Stimulated activated CD4-positive, alpha-beta T cell treated with anti-CD3 and anti-CD28 coated beads, Interleukin-15, amount 100 ng/mL, for 24 hours (primary cell): ENCODE measurements at regions not wholly inside any gene's neighbourhood (a gene's known extent, or its start where the extent isn't known, plus 50 kb on each side); places are given as distances from the start of the nearest gene placed in this dataset.
"Not testable (repeated sequence)": the region's sequence is repeated elsewhere in the genome, so short reads cannot be mapped to it uniquely, and the experiment has no call there.

Source experiments
- DNase-seq: peaks from one replicate; pipeline ENCODE4 v3.0.0-alpha.2; 2020

DNA sequence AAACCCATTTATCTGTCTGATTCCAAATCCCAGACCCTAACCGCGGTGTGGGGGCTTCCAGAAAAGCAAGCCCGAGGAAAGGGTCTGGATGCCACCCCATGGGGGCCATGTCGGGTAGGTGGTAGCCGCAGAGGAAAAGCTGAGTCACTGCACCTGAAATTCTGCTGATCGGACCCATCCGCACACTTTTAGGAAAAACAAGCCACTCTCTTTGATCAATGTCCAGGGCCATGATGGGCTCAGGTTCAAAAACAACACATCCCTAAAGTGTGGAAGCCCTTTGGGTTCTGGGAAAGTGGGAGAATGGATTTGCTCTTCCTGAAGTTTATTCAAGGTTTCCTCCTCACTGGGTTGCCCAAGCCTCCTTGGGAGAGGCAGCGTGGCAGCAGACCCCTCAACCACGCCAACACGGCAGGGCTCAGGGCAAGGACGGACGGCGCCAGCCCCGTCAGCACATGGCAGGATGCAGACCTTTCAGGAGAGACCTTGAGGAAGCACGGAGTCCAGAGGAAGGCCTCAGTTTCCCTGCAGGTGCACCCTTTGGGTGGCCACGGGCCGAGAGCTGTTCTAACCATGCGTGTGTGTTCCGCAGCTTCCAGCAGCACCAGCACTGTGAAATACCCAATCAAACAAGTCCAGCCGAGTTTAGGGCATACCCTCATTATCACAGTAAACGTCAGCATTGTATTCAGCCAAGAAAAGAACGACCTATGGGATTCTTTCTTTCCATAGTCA is 367.0 kb downstream of the FOXL1 start:
- DNase-seq: no peak

DNA sequence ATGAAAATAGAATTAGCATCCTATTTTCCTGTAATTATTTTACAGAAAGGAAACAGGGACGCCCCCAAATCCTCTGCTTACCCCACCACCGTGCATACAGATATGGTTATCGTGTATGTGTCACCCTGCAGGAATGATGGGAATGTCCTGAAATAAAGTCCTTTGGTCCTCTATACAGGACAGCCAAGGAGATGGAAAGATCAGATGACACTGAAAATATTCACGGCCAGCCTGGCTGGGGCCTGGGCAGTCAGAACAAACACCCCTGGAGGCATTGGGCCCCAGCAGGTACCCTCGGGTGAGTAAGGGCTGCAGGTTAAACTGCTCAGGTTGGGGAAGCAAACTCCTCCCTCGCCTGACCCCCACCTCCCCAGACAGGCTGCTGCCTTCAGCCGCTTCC is 368.0 kb downstream of the FOXL1 start:
- no peak for DNase-seq

DNA sequence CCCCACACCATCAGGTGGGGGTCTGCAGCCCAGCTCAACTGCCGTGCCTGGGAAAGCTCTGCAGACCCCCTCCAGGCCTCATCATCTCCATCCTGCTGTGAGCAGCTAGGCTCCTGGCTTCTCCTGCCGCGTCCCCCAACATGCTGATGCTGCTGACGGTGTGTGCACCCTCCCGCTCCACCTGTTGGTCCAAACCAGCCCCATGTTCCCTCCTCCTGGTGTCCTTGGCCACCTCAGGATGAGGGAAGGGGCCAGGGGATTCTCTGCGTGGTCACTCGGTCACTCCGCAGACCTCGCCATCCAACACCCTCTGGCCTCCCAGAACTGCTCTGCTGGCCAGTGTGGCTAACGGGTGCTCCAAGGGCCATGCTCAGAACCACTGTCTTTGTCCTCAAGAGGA is 368.6 kb downstream of the FOXL1 start:
- DNase-seq: no peak

DNA sequence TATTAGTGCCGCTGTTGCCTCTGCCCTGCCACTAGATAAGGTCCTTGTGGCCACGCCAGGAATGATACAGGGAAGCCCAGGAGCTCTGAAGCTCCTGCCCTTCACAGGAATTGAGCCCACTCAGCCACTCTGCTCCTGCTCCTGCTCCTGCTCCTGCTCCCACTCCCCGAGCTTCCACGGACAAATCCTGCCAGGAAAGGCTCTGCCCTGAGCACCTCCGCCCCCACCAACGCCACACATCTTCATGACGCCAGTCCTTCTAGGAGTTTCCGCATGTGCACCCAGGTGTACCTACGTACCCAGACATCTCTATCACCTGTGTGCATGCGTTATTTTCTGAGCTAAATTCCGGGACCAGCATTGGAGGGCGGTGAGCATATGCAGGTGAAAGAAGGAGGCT is 369.1 kb downstream of the C16orf95 start:
- no peak for DNase-seq

DNA sequence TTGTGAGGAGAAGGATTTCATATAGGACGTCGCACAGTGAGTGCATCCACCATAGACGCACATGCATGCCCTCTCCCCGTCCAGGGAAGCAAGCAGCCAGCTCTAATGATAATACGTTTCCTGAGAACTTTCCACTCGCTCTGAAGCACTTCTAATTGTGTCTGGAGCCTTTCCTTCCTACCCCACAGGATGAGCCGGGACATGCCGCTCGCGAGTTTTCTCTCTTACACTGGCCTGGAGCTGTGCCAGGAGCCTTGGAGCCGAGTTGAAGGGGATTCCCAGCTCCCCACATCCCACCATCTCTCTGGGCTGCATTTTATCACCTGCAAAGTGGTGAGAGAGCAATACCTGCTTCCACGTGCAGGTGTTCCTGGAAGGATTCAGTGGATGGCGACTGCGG is 368.1 kb downstream of the C16orf95 start:
- no peak for DNase-seq

DNA sequence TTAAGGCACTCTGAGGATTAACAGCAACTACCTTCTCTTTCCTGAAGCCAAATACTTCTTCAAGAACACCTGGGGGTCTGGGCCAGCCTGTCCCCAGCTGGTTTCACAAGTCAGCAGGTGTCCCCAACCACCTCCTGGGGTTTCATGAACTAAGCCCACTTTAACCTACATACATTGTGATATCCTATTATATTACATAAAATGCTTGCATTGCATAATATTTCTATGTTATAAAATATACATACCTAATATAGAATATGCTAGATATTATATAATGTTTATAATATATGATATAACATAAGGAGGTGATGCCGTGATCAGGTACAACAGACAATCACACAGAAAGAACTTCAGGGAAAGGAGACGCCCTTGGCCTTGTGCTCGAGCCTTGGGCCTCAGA is 367.6 kb downstream of the C16orf95 start:
- DNase-seq: no peak

DNA sequence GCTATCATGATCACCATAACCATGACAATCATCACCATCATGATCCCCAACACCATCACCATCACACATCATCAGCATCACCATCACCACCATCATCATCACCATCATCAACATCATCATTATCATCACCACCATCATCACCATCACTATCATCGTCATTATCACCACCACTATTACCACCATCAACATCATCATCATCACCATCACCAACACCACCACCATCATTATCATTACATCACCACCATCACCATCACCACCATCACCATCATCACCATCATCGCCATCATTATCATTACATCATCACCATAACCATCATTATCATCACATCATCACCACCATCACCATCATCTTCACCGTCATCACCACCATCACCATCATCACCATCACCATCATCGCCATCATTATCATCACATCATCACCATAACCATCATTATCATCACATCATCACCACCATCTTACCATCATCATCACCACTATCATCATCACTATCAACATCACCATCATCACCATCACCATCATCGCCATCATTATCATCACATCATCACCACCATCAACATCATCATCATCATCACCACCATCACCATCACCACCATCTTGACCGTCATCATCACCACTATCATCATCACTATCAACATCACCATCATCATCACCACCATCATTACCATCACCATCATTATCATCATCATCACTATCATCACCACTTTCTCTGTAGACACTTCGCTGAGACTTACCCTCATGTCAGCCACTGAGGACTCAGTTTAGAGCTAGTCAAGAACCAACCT is 366.0 kb downstream of the C16orf95 start:
- no peak for DNase-seq

DNA sequence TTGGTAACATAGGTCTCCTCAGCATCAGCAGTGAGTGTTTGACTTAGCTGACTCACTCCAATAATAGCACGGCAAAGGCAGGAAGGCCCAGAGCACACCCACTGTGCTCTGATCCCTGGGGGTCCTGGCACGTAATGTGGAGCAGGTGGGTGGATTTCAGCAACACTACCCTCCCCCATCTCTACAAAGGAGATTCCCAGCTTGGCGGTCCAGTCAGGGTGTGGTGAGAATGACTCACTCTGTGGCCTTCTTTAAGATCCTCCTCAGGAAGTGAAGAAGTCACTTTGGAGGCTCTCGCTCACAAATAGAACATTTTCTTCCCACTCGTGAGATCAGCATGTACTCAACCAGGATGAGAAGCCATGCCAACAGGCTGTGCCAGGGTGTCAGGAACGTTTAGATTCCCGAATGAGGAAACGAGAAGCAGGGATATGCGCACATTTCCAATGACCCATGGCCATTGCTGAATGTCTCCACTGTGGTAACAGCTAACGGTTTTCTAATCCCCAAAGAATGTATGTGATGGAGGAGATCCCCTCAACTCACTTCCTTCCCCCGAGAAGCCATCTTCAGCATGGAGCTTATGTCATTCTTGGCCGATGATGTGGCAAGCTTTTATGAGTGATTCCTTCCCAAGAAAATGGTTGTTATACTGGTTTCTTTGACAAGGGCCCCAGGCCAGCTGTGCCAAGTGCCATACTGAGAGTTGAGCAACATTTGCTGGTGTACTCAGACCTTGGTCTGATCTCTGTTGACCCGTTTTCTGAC is 365.2 kb downstream of the C16orf95 start:
- DNase-seq: no peak

DNA sequence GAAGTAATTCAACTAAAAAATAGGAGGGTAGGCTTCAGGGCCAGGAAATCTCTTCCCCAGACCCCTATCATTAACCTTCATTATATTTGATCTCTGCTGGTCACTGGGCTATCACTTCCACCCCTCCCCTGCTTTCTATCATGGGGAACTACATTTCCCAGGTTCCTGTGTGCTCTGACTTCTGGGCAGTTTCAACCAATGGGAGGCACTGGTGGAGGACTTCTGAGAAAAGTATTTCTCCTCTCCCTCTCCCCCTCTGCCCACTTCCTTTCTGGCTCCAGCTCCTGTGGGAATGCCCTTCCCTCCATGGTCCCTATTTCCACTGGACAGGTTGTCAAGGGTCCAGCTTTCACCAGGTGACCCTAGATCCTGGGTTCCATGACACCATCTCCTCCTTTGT is 364.4 kb downstream of the C16orf95 start:
- no peak for DNase-seq

DNA sequence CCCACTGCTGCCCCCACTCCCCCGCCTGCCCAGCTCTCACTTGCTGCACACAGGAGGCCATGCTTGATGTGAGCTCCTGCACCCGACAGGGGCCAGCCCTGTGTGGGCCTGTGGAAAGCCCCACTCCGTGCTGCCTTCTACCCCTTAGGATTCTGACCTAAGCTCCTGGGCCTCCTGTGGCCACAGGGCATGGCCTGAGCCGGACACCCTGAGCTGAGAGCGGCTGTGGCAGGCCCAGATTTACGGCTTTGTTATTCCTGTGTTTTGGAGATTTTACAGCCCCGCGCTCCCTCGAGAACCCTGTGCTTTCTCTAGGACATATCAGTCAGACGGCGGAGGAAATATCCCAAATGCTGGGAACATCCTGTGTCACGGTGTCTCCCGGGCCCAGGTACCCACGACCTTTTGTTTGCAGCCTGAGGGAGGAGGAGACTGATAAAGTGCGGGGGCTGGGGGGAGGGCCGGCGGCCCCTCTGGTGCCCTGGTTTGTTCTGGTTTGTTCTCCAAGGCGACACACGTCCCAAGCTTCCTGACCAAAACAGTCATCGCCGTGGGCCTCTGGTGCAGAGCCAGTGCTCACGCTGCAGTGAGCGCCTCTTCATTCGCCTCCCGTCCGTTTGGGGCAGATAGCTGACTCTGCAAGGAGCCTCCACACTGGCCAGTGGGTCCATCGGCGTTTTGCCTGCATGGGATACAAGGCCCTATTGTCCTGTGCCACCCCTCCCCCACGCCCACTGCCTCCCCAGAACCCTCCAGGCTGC is 363.4 kb downstream of the C16orf95 start:
- DNase-seq: no peak

DNA sequence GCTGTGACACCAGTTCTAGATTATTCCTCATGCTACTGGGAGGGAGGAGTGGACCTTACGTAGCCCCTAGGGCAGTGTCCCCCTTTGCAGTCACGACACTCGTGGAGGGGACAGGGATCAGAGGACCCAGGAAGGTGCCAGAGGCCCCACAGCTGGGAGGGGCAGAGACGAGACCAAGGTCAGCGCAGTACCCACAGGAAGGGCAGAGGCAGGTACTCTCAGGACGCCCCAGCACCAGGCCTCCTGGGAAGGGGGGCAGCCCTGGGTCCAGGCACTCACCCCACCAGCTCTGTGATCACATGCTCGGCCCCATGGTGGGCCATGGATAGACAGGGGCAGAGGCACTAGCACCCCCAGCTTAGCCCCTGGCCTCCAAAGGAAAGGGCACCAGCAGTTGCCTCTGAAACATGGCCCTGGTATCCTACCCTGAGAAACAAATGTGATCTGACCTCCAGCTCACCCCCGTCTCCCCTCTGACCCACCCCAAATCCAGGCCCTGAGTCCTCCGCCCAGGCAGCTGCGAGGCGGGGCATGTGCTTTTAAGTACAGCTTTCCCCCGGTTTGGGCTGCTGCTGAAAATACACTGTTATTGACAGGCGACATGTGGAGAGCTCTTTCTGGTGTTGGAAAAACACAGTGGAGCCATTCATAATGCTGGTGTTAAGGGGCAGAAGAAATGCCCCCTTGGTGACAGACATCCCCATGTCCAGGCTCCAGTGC is 361.9 kb downstream of the C16orf95 start:
- DNase-seq: no peak

DNA sequence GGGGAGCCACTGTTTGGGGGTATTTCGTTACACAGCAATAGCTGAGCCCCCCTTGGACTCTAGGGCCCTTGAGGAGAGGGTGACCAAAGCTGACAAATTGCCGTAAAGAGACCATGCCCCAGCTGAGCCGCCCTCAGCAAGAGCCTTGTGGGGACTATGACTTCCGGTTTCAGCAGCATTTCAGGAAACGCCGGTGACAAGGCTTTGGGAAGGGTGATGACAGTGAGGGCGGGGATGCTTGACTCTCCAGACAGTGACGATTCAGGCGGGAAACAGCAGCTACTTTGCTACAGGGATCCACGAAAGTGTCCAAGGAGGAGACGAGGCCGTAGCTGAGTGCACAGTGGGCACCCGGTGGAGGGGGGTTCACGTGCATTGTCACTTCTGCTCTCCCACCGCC is 360.8 kb downstream of the C16orf95 start:
- DNase-seq: peak; percentile 17

DNA sequence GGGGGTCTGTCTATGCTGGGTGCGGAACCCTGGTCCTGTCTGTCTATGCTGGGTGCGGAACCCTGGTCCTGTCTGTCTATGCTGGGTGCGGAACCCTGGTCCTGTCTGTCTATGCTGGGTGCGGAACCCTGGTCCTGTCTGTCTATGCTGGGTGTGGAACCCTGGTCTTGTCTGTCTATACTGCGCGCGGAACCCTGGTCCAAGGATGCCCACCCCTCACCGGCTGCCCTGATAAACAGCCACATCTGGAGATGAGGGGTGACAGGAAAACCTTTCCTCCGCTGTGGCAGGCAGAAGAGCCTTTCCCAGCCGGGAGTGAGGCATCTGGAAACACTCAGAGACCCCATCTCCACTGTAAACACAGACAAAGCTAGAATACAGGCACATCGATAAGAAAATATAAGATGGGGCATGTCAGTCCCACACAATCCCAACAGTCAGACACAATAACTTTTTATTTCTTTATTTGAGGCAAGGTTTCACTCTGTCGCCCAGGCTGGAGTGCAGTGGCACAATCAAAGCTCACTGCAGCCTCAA is 359.5 kb downstream of the C16orf95 start:
- not testable (repeated sequence) for DNase-seq

DNA sequence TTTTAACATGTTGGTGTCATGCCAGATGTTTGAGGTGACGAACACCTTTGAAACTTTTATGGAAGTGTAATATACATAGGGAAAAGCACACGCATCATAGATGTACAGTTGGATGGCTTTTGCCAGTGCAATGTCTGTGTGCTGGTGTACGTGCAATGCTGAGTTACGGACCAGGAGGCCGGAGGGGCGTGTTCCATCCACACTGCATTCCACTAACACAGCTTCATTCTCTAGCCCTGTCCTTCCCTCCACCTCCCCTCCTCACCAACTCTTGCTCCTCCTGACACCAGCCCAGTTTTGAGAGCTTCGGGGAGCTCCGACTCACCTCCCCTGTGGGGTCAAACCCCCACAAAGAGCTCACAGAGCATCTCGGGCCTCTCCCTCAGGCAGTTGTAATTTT is 358.8 kb downstream of the C16orf95 start:
- no peak for DNase-seq

DNA sequence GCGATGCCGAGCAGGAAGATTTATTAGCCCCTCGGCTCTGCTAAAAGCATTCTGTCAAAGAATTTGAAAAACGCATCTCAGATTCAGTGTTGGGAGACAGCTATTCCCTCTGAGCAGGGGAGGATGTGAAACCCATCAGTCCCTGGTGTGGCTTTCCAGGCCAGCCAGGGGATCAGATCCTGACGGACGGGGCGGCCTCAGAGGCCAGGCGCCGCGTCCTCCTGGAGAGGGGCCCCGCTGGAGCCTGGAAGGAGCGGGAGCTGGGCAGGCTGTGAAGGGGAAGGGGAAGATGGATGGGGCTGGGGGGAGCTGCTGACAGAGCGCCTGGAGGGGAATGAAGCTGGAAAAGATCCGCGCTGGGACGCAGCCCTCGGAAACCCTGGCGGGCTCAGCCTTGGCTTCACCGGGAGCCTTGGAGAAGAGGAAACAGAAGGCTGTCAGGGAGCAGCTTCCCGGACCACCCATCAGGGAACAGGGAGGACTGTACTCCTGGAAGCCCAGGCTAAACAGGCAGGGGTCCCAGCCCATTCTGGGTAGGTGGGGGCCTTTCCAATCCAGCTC is 358.0 kb downstream of the C16orf95 start:
- no peak for DNase-seq

DNA sequence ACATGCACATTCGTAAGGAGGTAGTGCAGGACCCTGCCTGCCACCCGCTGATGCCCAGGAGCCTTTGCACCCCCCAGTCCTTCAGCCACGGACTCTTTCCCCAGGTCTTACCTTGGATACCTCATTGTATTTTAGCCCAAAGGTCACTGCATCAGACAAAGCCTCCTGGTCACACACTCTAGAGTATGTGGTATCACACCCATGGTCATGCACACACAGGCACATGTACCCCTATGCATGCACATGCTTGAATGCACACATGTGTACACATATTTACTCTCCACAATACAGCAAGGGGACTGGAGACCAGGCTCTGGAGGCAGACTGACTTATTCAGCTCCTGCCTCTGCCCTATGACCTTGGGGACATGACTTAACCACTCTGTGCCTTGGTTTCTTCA is 357.5 kb downstream of the C16orf95 start:
- no peak for DNase-seq

DNA sequence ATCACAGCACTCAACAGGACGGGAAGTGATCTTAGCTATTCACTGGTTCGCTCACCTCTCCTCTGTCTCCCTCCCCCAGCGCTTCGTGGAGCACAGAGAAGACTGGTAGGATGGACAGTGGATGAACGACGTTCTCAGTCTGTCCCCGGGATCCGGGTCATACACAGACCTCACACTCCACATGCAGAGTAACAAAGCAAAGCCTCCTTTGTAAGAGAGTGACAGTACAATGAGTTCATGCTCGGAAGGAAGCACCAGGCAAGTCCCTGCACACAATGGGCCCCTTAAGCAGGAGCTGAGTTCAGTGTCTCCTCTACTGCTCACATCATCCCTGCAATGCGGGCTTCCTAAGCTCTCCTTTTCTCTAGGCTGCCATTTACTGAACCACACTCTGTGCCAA is 356.9 kb downstream of the C16orf95 start:
- no peak for DNase-seq

DNA sequence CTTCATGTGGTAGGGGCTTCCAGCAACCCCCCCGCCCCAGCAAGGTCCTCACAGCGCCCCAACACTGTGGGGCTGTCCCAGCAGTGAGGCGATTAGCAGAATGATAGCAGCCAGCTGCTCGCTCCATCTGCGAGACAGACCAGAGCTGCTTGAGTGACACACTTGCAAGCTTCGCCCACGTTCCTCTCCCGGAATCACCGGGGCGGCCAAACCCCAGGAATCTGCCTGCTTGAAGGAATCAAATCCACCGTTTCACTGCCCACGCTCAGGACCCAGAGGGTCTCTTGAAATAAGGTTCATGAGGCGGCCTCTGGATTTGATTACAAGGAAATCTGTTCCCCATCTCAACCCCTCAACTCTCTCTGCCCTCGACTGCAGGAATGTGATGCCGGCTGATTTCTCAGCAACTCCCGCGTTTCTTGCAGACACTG is 356.0 kb downstream of the C16orf95 start:
- DNase-seq: no peak

DNA sequence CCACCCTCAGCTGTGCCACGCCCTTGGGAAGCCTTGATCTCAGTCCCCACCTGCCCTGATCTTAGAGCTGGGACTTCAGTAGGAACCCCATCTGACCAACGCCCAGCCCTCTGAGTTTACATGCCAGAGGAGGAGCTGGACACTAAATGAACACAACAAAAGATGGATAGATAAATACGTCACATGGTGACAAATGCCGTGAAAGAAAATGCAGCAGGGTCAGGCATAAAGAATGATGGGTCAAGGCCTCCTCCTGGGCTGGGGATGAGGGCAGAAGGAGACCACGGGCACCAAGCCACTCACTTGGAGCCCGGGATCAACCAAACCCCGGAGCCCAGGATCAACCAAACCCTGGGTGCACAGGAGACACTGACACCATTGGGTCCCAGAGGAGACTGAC is 354.9 kb downstream of the C16orf95 start:
- no peak for DNase-seq

DNA sequence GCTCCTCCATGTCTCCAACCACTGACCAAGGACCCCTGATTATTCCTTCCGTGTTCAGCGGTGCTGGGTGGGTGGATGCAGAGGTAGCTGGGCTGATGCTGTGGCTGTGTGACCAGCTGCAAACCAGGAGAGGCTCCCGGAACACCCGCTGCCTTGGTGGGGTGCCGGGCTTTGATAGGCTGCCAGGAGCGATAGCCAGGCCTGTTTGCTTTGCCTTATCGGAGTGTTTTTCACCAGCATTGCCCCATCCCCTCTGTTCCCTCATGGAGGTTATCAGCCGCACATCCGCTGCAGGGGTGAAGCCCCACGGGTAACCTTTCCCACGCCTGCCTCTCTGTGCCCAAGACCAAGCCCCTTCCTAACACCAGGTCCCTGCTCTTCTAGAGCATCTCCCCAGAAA is 354.3 kb downstream of the C16orf95 start:
- DNase-seq: no peak
